ENCODE measurements at regions not wholly inside any gene's neighbourhood (a gene's known extent, or its start where the extent isn't known, plus 50 kb on each side); places are given as distances from the start of the nearest gene placed in this dataset.

DNA sequence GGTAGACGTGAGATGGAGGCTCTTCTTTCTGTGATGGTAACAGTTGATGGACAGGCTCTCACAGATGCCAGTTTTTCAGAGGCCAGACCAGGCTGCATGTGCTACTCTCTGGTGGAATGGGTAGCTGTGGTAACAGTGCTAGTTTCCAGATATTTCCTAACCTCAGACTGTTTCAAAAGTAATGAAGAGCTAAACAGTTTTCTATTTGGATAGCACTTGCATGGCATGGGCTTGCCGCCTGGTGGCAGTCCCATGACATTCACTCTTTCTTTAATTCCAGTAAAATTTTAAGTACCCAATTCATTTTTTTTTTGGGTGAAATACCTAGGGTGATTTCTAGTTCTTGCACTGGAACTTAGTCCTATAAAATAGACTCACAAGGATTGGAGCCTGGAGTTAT lies 220.2 kb upstream of the MAD2L1 start:
- Histone ChIP-seq H2BK15ac (ENCODE audit: low read depth, low read length) (no peak overlapping the region), H2AFZ (replicated peaks; ENCODE audit: low read length, poor library complexity) (no peak overlapping the region), H2AK9ac (replicated peaks; ENCODE audit: low read depth, low read length, poor library complexity) (no peak overlapping the region), H2AK5ac (ENCODE audit: low read depth, low read length) (no peak overlapping the region), H3K4ac (ENCODE audit: low read depth, low read length) (no peak overlapping the region), H3K14ac (replicated peaks; ENCODE audit: low read depth, low read length) (no peak overlapping the region), H2BK5ac (ENCODE audit: low read depth, low read length, poor library complexity, severe bottlenecking) (no peak overlapping the region), H4K5ac (ENCODE audit: low read depth, low read length) (no peak overlapping the region), H3K18ac (ENCODE audit: low read depth, low read length) (no peak overlapping the region), H4K8ac (ENCODE audit: low read depth in 2 of 2, low read length in 2 of 2) (no peak overlapping the region), H3K4me3 (ENCODE audit: insufficient read depth, low read depth, low read length) (no peak overlapping the region), H3K9me1 (ENCODE audit: insufficient read depth, low read length) (no peaks in the 10 kb centered on the region), H4K91ac (ENCODE audit: insufficient read depth, low read depth, low read length) (no peak overlapping the region), H3K9me3 (ENCODE audit: control insufficient read depth, insufficient read depth, low read length) (no peaks in the 10 kb centered on the region), H3K4me2 (ENCODE audit: low read depth, low read length) (no peak overlapping the region), H3K79me1 (ENCODE audit: low read depth in 1 of 2, low read length in 2 of 2) (no peaks in the 10 kb centered on the region), H2BK120ac (ENCODE audit: low read depth, low read length) (no peak overlapping the region), H3K27me3 (ENCODE audit: control insufficient read depth, insufficient read depth, low read length) (no peaks in the 10 kb centered on the region), H3K56ac (ENCODE audit: extremely low read depth, insufficient read depth, low read length) (no peak overlapping the region), H3K23ac (ENCODE audit: low read depth, low read length) (no peak overlapping the region), H3K9ac (ENCODE audit: low read depth, low read length) (no peak overlapping the region), H3K36me3 (ENCODE audit: control insufficient read depth, insufficient read depth, low read length) (no peaks in the 10 kb centered on the region), H2BK20ac (ENCODE audit: low read depth, low read length) (no peak overlapping the region), H3K27ac (ENCODE audit: insufficient read depth, low read length) (no peak overlapping the region), H4K20me1 (ENCODE audit: insufficient read depth, low read length) (no peaks in the 10 kb centered on the region), H3K4me1 (ENCODE audit: control insufficient read depth, insufficient read depth, low read length) (no peaks in the 10 kb centered on the region)
- dilution Hi-C loops (cut with HindIII; ENCODE audit: low sequenced_read_pairs, unreplicated experiment) (no loop called here), in situ Hi-C loops (cut with MboI; ENCODE audit: low sequenced_read_pairs) (no loop called here), intact Hi-C loops (cut with micrococcal nuclease) (no loop called here)
- ChIA-PET CTCF (interaction anchor here (0.6 to 0.7 kb wide), 3 partner anchors 38 to 1591 kb away, joined by 3 to 6 read pairs (median 4); no protein-coding TSS in a partner anchor), POLR2A (ENCODE audit: unreplicated experiment) (no interaction called here)
- no TSS peak for BruUV-seq (replicated peaks)
- ATAC-seq (ENCODE audit: low read depth) (no peak), DNase-seq (no peak)
- no peak for TF ChIP-seq FOS (IDR thresholded peaks at IDR 0.05; ENCODE audit: low read depth, low read length)
- no peak for TF ChIP-seq SMC3 (IDR thresholded peaks at IDR 0.05; ENCODE audit: low read depth, low read length)
- no peak for TF ChIP-seq CHD1 (IDR thresholded peaks at IDR 0.05; ENCODE audit: low read depth, low read length)
- TF ChIP-seq POLR2A (IDR thresholded peaks at IDR 0.05; ENCODE audit: low read depth, low read length), result no peak
- TF ChIP-seq MAZ (IDR thresholded peaks at IDR 0.05; ENCODE audit: borderline replicate concordance, low read depth, low read length), result no peak
- TF ChIP-seq, protein P1, sequence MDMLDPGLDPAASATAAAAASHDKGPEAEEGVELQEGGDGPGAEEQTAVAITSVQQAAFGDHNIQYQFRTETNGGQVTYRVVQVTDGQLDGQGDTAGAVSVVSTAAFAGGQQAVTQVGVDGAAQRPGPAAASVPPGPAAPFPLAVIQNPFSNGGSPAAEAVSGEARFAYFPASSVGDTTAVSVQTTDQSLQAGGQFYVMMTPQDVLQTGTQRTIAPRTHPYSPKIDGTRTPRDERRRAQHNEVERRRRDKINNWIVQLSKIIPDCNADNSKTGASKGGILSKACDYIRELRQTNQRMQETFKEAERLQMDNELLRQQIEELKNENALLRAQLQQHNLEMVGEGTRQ (IDR thresholded peaks at IDR 0.05; ENCODE audit: low read depth, low read length), result no peak
- no peak for TF ChIP-seq CEBPB (IDR thresholded peaks at IDR 0.05; ENCODE audit: low read depth, low read length)
- TF ChIP-seq BHLHE40 (IDR thresholded peaks at IDR 0.05; ENCODE audit: low read depth, low read length), result no peak
- TF ChIP-seq MXI1 (IDR thresholded peaks at IDR 0.05; ENCODE audit: borderline replicate concordance, low read depth, low read length), result no peak
- TF ChIP-seq RCOR1 (IDR thresholded peaks at IDR 0.05; ENCODE audit: insufficient replicate concordance, low read length), result no peak
- WGBS, 2 experiments (ENCODE audit: extremely low coverage in 2 of 2, insufficient read length in 1 of 2), result no CpG with 5 or more reads among the region's 2 CpGs

Data from IMR-90 (cell line).